Mesodermal cell (in vitro differentiated cells): ENCODE measurements at regions not wholly inside any gene's neighbourhood (a gene's known extent, or its start where the extent isn't known, plus 50 kb on each side); places are given as distances from the start of the nearest gene placed in this dataset.
A peak's percentile ranks its signal among the peaks of the same experiment; 100 is the strongest.

Source experiments
- H3K27ac ChIP-seq: 2 replicates; pipeline ENCODE4 v1.7.0; 2013; ENCODE audit warnings: mild to moderate bottlenecking, low read depth, low read length, moderate library complexity; ENCODE audit not compliant: severe bottlenecking
- H3K36me3 ChIP-seq: 2 replicates; pipeline ENCODE4 v1.7.1; 2013; ENCODE audit warnings: mild to moderate bottlenecking, low read length, moderate library complexity; ENCODE audit not compliant: control insufficient read depth, insufficient read depth
- H3K4me1 ChIP-seq: one replicate; pipeline ENCODE4 v1.7.1; 2013; ENCODE audit warnings: mild to moderate bottlenecking, low read length; ENCODE audit not compliant: insufficient read depth, control insufficient read depth, poor library complexity, severe bottlenecking
- H3K4me3 ChIP-seq: 2 replicates; pipeline ENCODE4 v1.7.0; 2013; ENCODE audit warnings: low read length, control low read depth, mild to moderate bottlenecking; ENCODE audit not compliant: insufficient read depth, poor library complexity, severe bottlenecking; ENCODE audit errors: extremely low read depth
- H3K9me3 ChIP-seq: 2 replicates; pipeline ENCODE4 v1.7.1; 2013; ENCODE audit warnings: mild to moderate bottlenecking, low read length, moderate library complexity; ENCODE audit not compliant: control insufficient read depth
- WGBS, 2 experiments: methylation state at CpG; one replicate each; pipeline ENCODE4 v1.1.5; 2013; ENCODE audit warnings: missing lambda C conversion rate in 2 of 2; ENCODE audit not compliant: insufficient coverage in 2 of 2; 5-methylcytosine and 5-hydroxymethylcytosine counted together

GRCh38 chr6:139942331-139942730 is 567.9 kb upstream of the CITED2 start:
- 81 to 85% methylated on average over 2 to 4 of the region's 5 CpGs for WGBS, 2 experiments
- H3K9me3 ChIP-seq = no peaks in the 10 kb centered on the region
- H3K4me3 ChIP-seq = no peak overlapping the region
- no peak overlapping the region for H3K27ac ChIP-seq
- H3K4me1 ChIP-seq = peaks cover 20% of the 10 kb centered on the region
- no peaks in the 10 kb centered on the region for H3K36me3 ChIP-seq

GRCh38 chr6:139941826-139942225 is 567.4 kb upstream of the CITED2 start:
- H3K4me3 ChIP-seq = no peak overlapping the region
- 60% methylated on average over 1 of the region's 3 CpGs; no CpG with 5 or more reads in 1 of the 2 experiments for WGBS, 2 experiments
- no peaks in the 10 kb centered on the region for H3K9me3 ChIP-seq
- H3K27ac ChIP-seq = no peak overlapping the region
- H3K4me1 ChIP-seq = peaks cover 20% of the 10 kb centered on the region
- H3K36me3 ChIP-seq = no peaks in the 10 kb centered on the region

- no peaks in the 10 kb centered on the region for H3K36me3 ChIP-seq
- 74 to 87% methylated on average over 5 to 6 of the region's 8 CpGs for WGBS, 2 experiments
- H3K27ac ChIP-seq = peak overlapping the region; percentile 31
- H3K9me3 ChIP-seq = no peaks in the 10 kb centered on the region
- H3K4me3 ChIP-seq = no peak overlapping the region
- peaks cover 20% of the 10 kb centered on the region for H3K4me1 ChIP-seq
Observed at GRCh38 chr6:139940741-139941729, 566.6 kb upstream of the CITED2 start.

- 88 to 89% methylated on average over 1 to 2 of the region's 2 CpGs for WGBS, 2 experiments
- H3K27ac ChIP-seq = peak overlapping the region; percentile 62
- H3K4me3 ChIP-seq = no peak overlapping the region
- no peaks in the 10 kb centered on the region for H3K36me3 ChIP-seq
- H3K4me1 ChIP-seq = peaks cover 20% of the 10 kb centered on the region
- H3K9me3 ChIP-seq = no peaks in the 10 kb centered on the region
Observed at GRCh38 chr6:139939189-139939979, 564.9 kb upstream of the CITED2 start.

GRCh38 chr6:139932671-139933070 is 558.2 kb upstream of the CITED2 start:
- H3K4me3 ChIP-seq = no peak overlapping the region
- no peaks in the 10 kb centered on the region for H3K36me3 ChIP-seq
- WGBS, 2 experiments = 88 to 96% methylated on average over 2 of the region's 3 CpGs
- H3K9me3 ChIP-seq = no peaks in the 10 kb centered on the region
- H3K4me1 ChIP-seq = no peaks in the 10 kb centered on the region
- H3K27ac ChIP-seq = no peak overlapping the region

GRCh38 chr6:139931747-139932146 is 557.3 kb upstream of the CITED2 start:
- Histone ChIP-seq H3K36me3 (no peaks in the 10 kb centered on the region), H3K9me3 (no peaks in the 10 kb centered on the region), H3K4me1 (peaks cover under 1% of the 10 kb centered on the region), H3K4me3 (no peak overlapping the region), H3K27ac (no peak overlapping the region)
- WGBS, 2 experiments = no CpG with 5 or more reads among the region's 2 CpGs

- no CpG with 5 or more reads among the region's 1 CpG for WGBS, 2 experiments
- Histone ChIP-seq H3K36me3 (no peaks in the 10 kb centered on the region), H3K4me3 (no peak overlapping the region), H3K4me1 (peaks cover 14% of the 10 kb centered on the region), H3K9me3 (no peaks in the 10 kb centered on the region), H3K27ac (peak overlapping the region; percentile 52)
Observed at GRCh38 chr6:139927742-139928305, 553.4 kb upstream of the CITED2 start.

GRCh38 chr6:139927236-139927635 is 552.8 kb upstream of the CITED2 start:
- Histone ChIP-seq H3K9me3 (no peaks in the 10 kb centered on the region), H3K4me3 (no peak overlapping the region), H3K4me1 (peaks cover 14% of the 10 kb centered on the region), H3K36me3 (no peaks in the 10 kb centered on the region), H3K27ac (peak overlapping the region; percentile 33)
- 88 to 100% methylated on average over 1 of the region's 2 CpGs for WGBS, 2 experiments

GRCh38 chr6:139926711-139927110 is 552.3 kb upstream of the CITED2 start:
- peak overlapping the region; percentile 43 for H3K27ac ChIP-seq
- WGBS, 2 experiments = 96 to 100% methylated on average over 3 of the region's 3 CpGs
- no peaks in the 10 kb centered on the region for H3K9me3 ChIP-seq
- peaks cover 14% of the 10 kb centered on the region for H3K4me1 ChIP-seq
- H3K36me3 ChIP-seq = no peaks in the 10 kb centered on the region
- H3K4me3 ChIP-seq = no peak overlapping the region

- Histone ChIP-seq H3K4me3 (no peak overlapping the region), H3K4me1 (peaks cover 14% of the 10 kb centered on the region), H3K27ac (peak overlapping the region; percentile 43), H3K36me3 (no peaks in the 10 kb centered on the region), H3K9me3 (no peaks in the 10 kb centered on the region)
- 89 to 92% methylated on average over 9 to 10 of the region's 11 CpGs for WGBS, 2 experiments
Observed at GRCh38 chr6:139925894-139926641, 551.6 kb upstream of the CITED2 start.
